ENCODE measurements at regions not wholly inside any gene's neighbourhood (a gene's known extent, or its start where the extent isn't known, plus 50 kb on each side); places are given as distances from the start of the nearest gene placed in this dataset.
"Not testable (repeated sequence)": the region's sequence is repeated elsewhere in the genome, so short reads cannot be mapped to it uniquely, and the experiment has no call there.

GRCh38 chr22:48717883-48718817, 1109.5 kb downstream of the BRD1 start:
- DNase-seq = no peak

- no peak for DNase-seq
These were observed 1110.4 kb downstream of the BRD1 start for GRCh38 chr22:48717076-48717810.

GRCh38 chr22:48716154-48716553, 1111.5 kb downstream of the BRD1 start:
- DNase-seq = not testable (repeated sequence)

- DNase-seq = no peak
These were observed 1112.2 kb downstream of the BRD1 start for GRCh38 chr22:48715511-48715910.

- no peak for DNase-seq
These were observed 1113.4 kb downstream of the BRD1 start for GRCh38 chr22:48714231-48714630.

- no peak for DNase-seq
These were observed 1114.1 kb downstream of the BRD1 start for GRCh38 chr22:48713272-48714205.

- DNase-seq = no peak
These were observed 1115.0 kb downstream of the BRD1 start for GRCh38 chr22:48712558-48713271.

GRCh38 chr22:48711669-48712068, 1116.0 kb downstream of the BRD1 start:
- no peak for DNase-seq

GRCh38 chr22:48711031-48711431, 1116.6 kb downstream of the BRD1 start:
- no peak for DNase-seq

GRCh38 chr22:48710410-48710809, 1117.3 kb downstream of the BRD1 start:
- DNase-seq = no peak

GRCh38 chr22:48709976-48710375, 1117.7 kb downstream of the BRD1 start:
- DNase-seq = no peak

- DNase-seq = no peak
These were observed 1118.2 kb downstream of the BRD1 start for GRCh38 chr22:48709453-48709852.

GRCh38 chr22:48708558-48709245, 1119.0 kb downstream of the BRD1 start:
- DNase-seq = no peak

- no peak for DNase-seq
These were observed 1119.7 kb downstream of the BRD1 start for GRCh38 chr22:48707763-48708557.

GRCh38 chr22:48706934-48707762, 1120.5 kb downstream of the BRD1 start:
- DNase-seq = no peak

- no peak for DNase-seq
These were observed 1121.6 kb downstream of the BRD1 start for GRCh38 chr22:48705917-48706605.

GRCh38 chr22:48705159-48705916, 1122.3 kb downstream of the BRD1 start:
- DNase-seq = no peak

GRCh38 chr22:48704335-48704734, 1123.3 kb downstream of the BRD1 start:
- DNase-seq = no peak
